Prostate gland (tissue), 2 donors: ENCODE measurements at regions not wholly inside any gene's neighbourhood (a gene's known extent, or its start where the extent isn't known, plus 50 kb on each side); places are given as distances from the start of the nearest gene placed in this dataset.

Source experiments
- CTCF ChIP-seq, 4 experiments: fragments of 200-600 bp in 2 of 4; fragments of 450-650 bp in 2 of 4; sonication (generic) in 2 of 4; IDR thresholded peaks; 1 replicate in 3 of 4; 2 replicates in 1 of 4; pipeline ENCODE4 v1.5.1; 2016 to 2019; ENCODE audit warnings: antibody characterized with exemption in 4 of 4, mild to moderate bottlenecking in 2 of 4, moderate library complexity in 2 of 4
- POLR2AphosphoS5 ChIP-seq: sonication (generic); formaldehyde crosslinking; IDR thresholded peaks from one replicate; pipeline ENCODE4 v1.6.1; 2017; ENCODE audit warnings: antibody characterized with exemption

GRCh38 chr2:238615187-238615586 is 188.5 kb downstream of the ASB1 start:
- TF ChIP-seq CTCF (IDR thresholded peaks at IDR 0.05) = no peak
- no peak for TF ChIP-seq POLR2AphosphoS5
